ENCODE measurements at regions not wholly inside any gene's neighbourhood (a gene's known extent, or its start where the extent isn't known, plus 50 kb on each side); places are given as distances from the start of the nearest gene placed in this dataset.
A peak's percentile ranks its signal among the peaks of the same experiment; 100 is the strongest.

DNA sequence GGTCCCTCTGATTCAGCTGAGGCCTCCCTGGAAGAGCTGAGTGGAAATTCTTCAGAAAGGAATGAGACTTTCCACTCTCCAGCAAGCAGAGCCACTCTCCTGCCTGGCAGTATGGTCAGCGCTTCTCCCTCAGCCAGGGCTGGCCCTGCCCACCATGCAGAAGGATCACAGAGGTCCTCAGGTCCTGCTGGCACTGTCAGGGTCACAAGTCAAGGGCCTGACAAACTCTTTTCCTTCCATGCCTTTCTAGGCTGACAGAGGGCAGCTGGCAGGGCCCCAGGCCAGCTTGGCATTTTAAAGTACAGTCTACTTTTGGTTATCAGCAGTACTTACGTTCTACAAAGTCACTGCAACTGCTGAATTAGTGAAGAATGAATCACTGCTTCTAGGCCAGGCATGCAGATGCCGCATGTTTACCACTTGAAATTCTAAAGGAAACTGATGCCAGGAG, 119.3 kb upstream of the FRMD4A start:
- TF ChIP-seq ZC3H11A (IDR thresholded peaks at IDR 0.05): no peak
- no peak for TF ChIP-seq HOXB13 (CRISPR knock-in tag; IDR thresholded peaks at IDR 0.05; ENCODE audit: low read depth)
- TF ChIP-seq CBX2 (IDR thresholded peaks at IDR 0.05; ENCODE audit: borderline replicate concordance, low read depth): no peak
- TF ChIP-seq RFX5 (IDR thresholded peaks at IDR 0.05): no peak
- TF ChIP-seq HOXA7 (CRISPR knock-in tag; IDR thresholded peaks at IDR 0.05): no peak
- no peak for TF ChIP-seq FOXS1 (CRISPR knock-in tag; IDR thresholded peaks at IDR 0.05)
- no peak for TF ChIP-seq NR3C1 (IDR thresholded peaks at IDR 0.05)
- TF ChIP-seq PHF8 (IDR thresholded peaks at IDR 0.05; ENCODE audit: borderline replicate concordance, low read depth): no peak
- no peak for TF ChIP-seq NPAS2 (CRISPR knock-in tag; IDR thresholded peaks at IDR 0.05; ENCODE audit: borderline replicate concordance)
- no peak for TF ChIP-seq TFCP2L1 (CRISPR knock-in tag; IDR thresholded peaks at IDR 0.05)
- TF ChIP-seq CHD2 (IDR thresholded peaks at IDR 0.05; ENCODE audit: low read length, partially characterized antibody): no peak
- TF ChIP-seq HOXB5 (CRISPR knock-in tag; IDR thresholded peaks at IDR 0.05): no peak
- TF ChIP-seq CHD4 (IDR thresholded peaks at IDR 0.05; ENCODE audit: borderline replicate concordance): no peak
- no peak for TF ChIP-seq MAZ (IDR thresholded peaks at IDR 0.05; ENCODE audit: borderline replicate concordance, low read depth, low read length)
- TF ChIP-seq, protein P1, sequence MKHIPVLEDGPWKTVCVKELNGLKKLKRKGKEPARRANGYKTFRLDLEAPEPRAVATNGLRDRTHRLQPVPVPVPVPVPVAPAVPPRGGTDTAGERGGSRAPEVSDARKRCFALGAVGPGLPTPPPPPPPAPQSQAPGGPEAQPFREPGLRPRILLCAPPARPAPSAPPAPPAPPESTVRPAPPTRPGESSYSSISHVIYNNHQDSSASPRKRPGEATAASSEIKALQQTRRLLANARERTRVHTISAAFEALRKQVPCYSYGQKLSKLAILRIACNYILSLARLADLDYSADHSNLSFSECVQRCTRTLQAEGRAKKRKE (CRISPR knock-in tag; IDR thresholded peaks at IDR 0.05; ENCODE audit: low read depth): no peak
- no peak for TF ChIP-seq MYC (IDR thresholded peaks at IDR 0.05; ENCODE audit: borderline replicate concordance, low read length)
- TF ChIP-seq NFE2L2 (conservative IDR thresholded peaks at IDR 0.05; ENCODE audit: low read length): no peak
- no peak for TF ChIP-seq KDM5A (IDR thresholded peaks at IDR 0.05)
- no peak for TF ChIP-seq ELK1 (IDR thresholded peaks at IDR 0.05; ENCODE audit: low read depth, low read length)
- TF ChIP-seq RCOR1 (IDR thresholded peaks at IDR 0.05; ENCODE audit: low read depth, low read length): no peak
- ChIA-PET CTCF (no interaction called here), POLR2A (no interaction called here)
- ATAC-seq: no peak
- FAIRE-seq: no peak
- no peak overlapping the region for H3K4me2 ChIP-seq
- H3K27ac ChIP-seq: no peak overlapping the region
- 64% methylated on average over 3 of the region's 3 CpGs for WGBS (ENCODE audit: missing lambda C conversion rate)
- H3K4me3 ChIP-seq: no peak overlapping the region
- H3K4me1 ChIP-seq: no peaks in the 10 kb centered on the region
- H3K9me3 ChIP-seq: no peaks in the 10 kb centered on the region
- no peak for DNase-seq (ENCODE audit: low read depth in 1 of 2, low spot score in 1 of 2)

- 38% methylated on average over 3 of the region's 3 CpGs for WGBS (ENCODE audit: missing lambda C conversion rate)
- FAIRE-seq (no peak), ATAC-seq (no peak)
These were observed 118.6 kb upstream of the FRMD4A start for GRCh38 chr10:14449293-14449815.

DNA sequence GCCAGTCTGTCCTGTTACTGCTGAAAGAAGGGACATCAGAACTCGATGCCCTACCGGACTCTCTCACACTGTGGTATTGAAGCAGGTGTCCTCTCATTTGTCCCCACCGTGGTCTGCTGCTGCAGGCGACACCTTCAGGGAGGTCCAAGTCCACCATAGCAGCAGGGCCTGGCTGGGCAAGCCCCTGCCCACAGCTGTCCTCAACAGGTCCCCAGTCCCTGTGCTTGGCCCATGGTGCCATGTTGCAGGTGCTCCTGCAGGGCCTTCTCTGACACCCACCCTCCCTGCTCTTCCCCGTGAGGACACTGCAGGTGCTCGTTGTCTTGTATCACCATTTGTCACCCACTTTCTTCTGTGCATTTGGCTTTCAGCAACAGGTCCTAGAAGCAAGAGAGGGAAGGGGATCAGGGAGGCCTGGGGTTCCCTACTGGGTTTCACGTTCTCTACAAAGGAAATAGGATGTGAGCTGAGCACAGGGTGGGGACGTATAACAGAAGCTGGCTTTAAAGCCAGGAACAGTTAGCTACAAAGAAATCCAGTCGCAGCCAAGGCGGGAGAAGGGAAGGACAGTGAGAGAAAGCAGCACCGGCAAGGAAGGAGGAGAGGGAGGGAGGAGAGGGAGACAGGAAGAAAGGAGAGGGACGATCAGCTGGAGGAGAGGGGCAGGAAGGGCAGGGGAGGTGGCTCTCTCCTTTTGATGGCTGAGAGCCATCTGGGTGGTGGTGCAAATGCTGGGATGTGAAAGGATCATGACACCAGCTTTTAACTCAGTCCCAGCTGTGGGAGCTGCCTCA, 117.7 kb upstream of the FRMD4A start:
- no peak overlapping the region for H3K4me2 ChIP-seq
- DNase-seq (ENCODE audit: low read depth in 1 of 2, low spot score in 1 of 2) (no peak), FAIRE-seq (no peak), ATAC-seq (peak in 1 of 2 experiments; percentile 19; a peak in 1 of 6 replicates)
- no peak overlapping the region for H3K4me3 ChIP-seq
- TF ChIP-seq EHMT2 (IDR thresholded peaks at IDR 0.05; ENCODE audit: low read depth): no peak
- TF ChIP-seq HDAC2 (IDR thresholded peaks at IDR 0.05): no peak
- TF ChIP-seq, protein P2, sequence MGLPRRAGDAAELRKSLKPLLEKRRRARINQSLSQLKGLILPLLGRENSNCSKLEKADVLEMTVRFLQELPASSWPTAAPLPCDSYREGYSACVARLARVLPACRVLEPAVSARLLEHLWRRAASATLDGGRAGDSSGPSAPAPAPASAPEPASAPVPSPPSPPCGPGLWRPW (IDR thresholded peaks at IDR 0.05): no peak
- no peak for TF ChIP-seq E2F6 (IDR thresholded peaks at IDR 0.05; ENCODE audit: borderline replicate concordance, low read depth)
- TF ChIP-seq HEYL (CRISPR knock-in tag; IDR thresholded peaks at IDR 0.05): no peak
- no peak for TF ChIP-seq HOXB13 (CRISPR knock-in tag; IDR thresholded peaks at IDR 0.05; ENCODE audit: low read depth)
- TF ChIP-seq NR3C1 (IDR thresholded peaks at IDR 0.05): no peak
- no peak for TF ChIP-seq BHLHE40 (IDR thresholded peaks at IDR 0.05; ENCODE audit: low read depth, low read length)
- TF ChIP-seq POLR2AphosphoS2 (conservative IDR thresholded peaks at IDR 0.05; ENCODE audit: low read length): no peak
- TF ChIP-seq NFE2L2 (conservative IDR thresholded peaks at IDR 0.05; ENCODE audit: low read length): no peak
- TF ChIP-seq TP53 (CRISPR knock-in tag; IDR thresholded peaks at IDR 0.05): no peak
- no peak for TF ChIP-seq PHF8 (IDR thresholded peaks at IDR 0.05; ENCODE audit: borderline replicate concordance, low read depth)
- no peak for TF ChIP-seq RCOR1 (IDR thresholded peaks at IDR 0.05; ENCODE audit: low read depth, low read length)
- ChIA-PET CTCF (interaction anchor here (1.7 kb wide), 1 partner anchor 13 kb away, joined by 3 read pairs; no protein-coding TSS in a partner anchor), POLR2A (no interaction called here)
- WGBS (ENCODE audit: missing lambda C conversion rate): 50% methylated on average over 12 of the region's 12 CpGs
- H3K9me3 ChIP-seq: no peaks in the 10 kb centered on the region
- H3K4me1 ChIP-seq: no peaks in the 10 kb centered on the region
- no peak overlapping the region for H3K27ac ChIP-seq

More at GRCh38 chr10:14449293-14449815, 118.6 kb upstream of the FRMD4A start:
- DNase-seq (ENCODE audit: low read depth in 1 of 2, low spot score in 1 of 2): no peak
- Histone ChIP-seq H3K4me1 (no peaks in the 10 kb centered on the region), H3K27ac (no peak overlapping the region), H3K4me3 (no peak overlapping the region), H3K9me3 (no peaks in the 10 kb centered on the region), H3K4me2 (no peak overlapping the region)
- TF ChIP-seq TP53 (CRISPR knock-in tag; IDR thresholded peaks at IDR 0.05): no peak
- TF ChIP-seq SREBF2 (IDR thresholded peaks at IDR 0.05): no peak
- TF ChIP-seq NR3C1 (IDR thresholded peaks at IDR 0.05): no peak
- ChIA-PET POLR2A (no interaction called here), CTCF (no interaction called here)
